Stimulated activated naive CD4-positive, alpha-beta T cell (primary cell): ENCODE measurements at regions not wholly inside any gene's neighbourhood (a gene's known extent, or its start where the extent isn't known, plus 50 kb on each side); places are given as distances from the start of the nearest gene placed in this dataset.
"Not testable (repeated sequence)": the region's sequence is repeated elsewhere in the genome, so short reads cannot be mapped to it uniquely, and the experiment has no call there.

ENCODE experiments used
- DNase-seq, 6 experiments: peaks; one replicate each; lab custom pipeline; 2025; lab: John Stamatoyannopoulos, UW

DNA sequence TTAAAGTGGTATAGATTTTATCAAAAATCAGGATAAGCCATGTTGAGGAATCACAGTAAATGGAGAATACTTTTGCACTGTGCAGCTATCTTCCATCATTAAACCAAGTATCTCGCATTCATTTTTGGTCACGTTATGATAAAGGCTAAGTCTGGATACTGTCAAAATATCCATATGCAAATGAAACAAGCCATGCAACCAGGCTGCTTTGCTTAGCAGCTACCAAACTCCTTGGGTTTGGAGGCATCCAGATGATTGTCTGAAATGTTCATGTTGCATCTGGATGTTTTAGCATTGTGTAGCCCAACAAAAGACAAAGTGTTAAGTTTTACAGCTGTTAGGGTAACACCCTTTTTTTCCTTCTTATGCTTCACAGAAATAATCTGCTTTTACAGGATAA lies 322.9 kb upstream of the MDFIC2 start:
- DNase-seq = no peak

DNA sequence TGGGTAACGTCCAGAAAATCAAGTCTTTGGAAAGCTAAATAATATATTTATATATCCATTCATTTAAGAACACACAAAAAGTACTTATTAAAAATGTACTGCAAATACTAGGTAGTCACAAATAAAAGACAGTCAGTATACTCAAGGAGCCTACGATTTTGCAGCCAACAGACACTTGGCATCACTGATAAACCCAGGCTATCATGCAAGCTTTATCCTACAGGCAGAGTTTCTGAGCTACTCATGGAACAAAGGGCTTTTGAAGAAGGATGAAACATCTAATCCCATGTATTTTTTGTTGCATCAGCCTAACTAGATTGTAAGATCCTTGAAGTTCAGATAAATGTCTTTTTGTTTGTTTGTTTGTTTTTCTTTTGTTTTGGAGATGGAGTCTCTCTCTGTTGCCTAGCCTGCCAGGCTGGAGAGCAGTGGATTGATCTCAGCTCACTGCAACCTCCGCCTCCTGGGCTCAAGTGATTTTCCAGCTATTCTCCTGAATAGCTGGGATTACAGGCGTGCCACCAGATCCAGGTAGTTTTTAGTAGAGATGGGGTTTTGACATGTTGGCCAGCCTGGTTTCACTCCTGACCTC lies 319.4 kb upstream of the MDFIC2 start:
- DNase-seq = no peak

DNA sequence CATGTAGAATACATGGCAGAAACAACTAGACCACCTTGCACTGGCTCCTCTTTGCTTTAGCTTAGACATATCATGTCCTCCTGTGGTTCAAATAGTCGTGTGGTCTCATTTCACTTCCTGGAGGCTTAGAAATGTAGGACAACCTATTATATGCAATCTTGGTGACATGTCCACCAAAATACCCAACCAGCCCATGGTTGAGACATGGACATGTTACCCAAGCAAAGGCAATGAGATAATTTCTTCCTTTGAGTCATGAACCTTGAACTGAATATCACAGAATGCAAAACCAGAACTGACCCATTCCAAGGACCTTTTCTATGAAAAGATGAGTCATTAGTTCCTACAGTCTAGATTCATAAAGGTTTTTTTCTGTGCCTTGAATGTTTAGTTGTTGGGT lies 309.0 kb upstream of the MDFIC2 start:
- DNase-seq = no peak

DNA sequence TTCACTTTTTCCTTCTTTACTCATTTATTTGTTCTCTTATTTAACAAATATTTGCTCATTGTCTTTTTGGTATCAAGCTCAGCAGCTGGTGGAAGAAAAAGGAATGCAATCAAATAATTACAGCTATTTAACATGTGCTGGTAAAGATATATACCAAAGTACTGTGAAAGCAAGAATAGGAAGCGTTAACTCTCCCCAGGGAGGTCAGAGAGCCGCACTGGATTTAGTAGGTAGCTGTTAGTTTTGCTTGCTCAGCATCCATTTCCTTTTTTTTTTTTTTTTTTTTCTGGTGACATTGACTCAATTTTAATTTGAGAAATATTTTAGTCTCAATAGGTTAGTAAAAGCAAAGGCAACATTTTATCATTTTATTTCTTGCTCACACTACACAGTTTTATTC lies 308.5 kb upstream of the MDFIC2 start:
- DNase-seq = no peak

DNA sequence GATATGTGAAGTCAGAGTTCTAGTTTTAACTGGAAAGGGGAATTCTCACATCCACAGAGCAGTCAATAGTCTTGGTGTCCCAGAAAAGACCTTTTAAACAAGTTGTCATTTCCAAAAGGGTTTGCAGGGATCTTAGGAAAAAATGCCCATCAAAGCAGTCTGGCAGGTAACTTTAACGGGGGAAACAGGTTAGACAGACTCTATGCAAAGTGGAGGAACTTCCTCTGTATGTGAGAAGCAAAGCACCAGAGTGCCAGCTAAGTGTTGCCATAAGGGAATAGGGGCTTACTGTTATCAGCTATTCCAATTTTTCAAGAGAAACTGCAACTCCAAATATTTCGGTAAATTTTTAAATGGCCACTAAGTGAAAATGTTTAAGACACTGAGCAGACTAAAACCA lies 307.9 kb upstream of the MDFIC2 start:
- DNase-seq = no peak

DNA sequence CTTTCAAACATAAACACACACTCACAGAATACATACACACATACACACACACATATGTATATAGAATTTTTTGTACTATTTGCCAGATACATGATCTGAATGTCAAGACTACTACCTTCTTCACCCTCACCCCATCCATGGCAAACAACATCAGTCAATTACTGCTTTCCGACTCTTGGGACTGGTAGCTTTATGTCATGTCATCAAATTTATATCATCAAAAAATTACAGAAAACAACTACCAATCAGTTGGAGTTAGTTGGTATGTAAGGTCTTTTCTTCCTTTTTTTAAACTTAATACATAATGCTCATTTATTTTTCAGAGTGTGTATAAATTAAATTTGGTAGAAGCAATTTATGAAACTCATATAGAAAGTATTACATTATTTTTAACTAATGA lies 305.7 kb upstream of the MDFIC2 start:
- no peak for DNase-seq

DNA sequence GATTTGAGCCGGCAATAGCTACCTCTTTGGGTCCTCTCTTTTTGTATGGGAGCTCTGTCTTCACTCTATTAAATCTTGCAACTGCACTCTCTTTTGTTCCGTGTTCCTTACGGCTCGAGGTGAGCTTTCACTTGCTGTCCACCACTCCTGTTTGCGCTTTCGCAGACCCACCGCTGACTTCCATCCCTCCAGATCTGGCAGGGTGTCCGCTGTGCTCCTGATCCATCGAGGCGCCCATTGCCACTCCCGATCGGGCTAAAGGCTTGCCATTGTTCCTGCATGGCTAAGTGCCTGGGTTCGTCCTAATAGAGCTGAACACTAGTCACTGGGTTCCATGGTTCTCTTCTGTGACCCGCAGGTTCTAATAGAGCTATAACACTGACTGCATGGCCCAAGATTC lies 304.9 kb upstream of the MDFIC2 start:
- DNase-seq = not testable (repeated sequence)

DNA sequence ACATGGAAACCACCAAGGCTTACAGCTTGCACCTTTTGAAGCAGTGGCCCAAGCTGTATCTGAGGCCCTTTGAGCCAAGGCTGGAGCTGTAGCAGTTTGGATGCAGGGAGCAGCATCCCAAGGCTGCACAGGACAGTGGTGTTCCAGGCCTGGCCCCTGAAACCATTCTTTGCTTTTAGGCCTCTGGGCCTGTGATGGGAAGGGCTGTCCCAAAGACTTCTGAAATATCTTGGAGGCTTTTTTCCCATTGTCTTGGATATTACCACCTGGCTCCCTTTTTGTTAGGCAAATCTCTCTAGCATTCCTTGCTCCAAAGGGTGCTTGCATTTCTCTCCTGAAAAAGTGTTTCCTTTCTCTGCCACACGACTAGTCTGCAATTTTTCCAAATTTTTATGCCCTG lies 302.8 kb upstream of the MDFIC2 start:
- DNase-seq = no peak

DNA sequence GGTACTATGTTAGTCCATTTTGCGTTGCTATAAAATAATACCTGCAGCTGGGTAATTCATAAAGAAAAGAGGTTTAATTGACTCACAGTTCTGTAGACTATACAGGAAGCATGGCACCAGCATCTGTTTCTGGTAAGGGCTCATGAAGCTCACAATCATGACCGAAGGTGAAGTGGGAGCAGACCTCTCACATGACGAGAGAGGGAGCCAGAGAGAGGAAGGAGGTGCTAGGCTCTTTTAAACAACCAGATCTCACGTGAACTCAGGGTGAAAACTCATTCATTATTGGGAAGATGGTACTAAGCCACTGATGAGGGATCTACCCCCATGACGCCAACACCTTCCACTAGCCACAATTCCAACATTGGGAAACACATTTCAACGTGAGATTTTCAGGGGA lies 301.7 kb upstream of the MDFIC2 start:
- no peak for DNase-seq

DNA sequence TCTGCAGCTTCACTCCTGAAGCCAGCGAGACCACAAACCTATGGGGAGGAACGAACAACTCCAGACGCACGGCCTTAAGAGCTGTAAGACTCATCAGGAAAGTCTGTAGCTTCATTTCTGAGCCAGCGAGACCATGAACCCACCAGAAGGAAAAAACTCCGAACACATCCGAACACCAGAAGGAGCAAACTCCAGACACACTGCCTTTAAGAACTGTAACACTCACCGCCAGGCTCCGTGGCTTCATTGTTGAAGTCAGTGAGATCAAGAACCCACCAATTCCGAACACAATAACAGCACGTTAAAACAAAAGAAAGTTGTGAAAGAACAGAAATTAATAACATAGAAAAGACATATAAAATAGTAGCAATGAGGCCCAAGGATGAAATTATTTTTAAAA lies 300.5 kb upstream of the MDFIC2 start:
- DNase-seq = no peak

DNA sequence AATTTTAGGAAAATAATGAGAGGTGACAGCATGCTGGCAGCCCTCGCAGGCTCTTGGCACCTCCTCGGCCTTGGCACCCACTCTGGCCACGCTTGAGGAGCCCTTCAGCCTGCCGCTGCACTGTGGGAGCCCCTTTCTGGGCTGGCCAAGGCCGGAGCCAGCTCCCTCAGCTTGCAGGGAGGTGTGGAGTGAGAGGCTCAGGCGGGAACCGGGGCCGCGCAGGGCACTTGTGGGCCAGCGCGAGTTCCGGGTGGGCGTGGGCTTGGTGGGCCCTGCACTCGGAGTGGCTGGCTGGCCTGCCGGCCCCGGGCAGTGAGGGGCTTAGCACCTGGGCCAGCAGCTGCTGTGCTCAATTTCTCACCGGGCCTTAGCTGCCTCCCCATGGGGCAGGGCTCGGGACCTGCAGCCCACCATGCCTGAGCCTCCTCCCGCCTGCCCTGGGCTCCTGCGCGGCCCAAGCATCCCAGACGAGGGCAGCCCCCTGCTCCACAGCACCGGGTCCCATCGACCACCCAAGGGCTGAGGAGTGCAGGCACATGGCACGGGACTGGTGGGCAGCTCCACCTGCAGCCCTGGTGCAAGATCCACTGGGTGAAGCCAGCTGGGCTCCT lies 299.3 kb upstream of the MDFIC2 start:
- DNase-seq = not testable (repeated sequence)

DNA sequence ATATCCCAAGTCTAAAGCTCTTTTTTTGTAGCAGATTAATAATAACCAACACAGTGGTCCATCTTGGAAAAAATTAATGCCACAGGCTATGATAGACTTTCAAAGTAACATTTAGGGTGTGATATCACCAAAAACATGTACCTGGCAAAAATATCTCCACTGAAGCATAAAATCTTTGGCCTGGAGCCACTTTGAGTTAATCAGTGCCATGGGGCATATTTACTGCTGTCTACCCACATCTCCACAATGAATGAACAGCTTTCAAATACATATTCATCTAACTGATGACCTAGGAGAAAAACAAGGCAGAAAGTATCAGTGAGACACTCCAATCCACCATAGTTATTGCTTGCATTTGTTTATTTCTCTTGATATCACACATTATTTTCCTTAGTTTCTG lies 296.0 kb upstream of the MDFIC2 start:
- no peak for DNase-seq

DNA sequence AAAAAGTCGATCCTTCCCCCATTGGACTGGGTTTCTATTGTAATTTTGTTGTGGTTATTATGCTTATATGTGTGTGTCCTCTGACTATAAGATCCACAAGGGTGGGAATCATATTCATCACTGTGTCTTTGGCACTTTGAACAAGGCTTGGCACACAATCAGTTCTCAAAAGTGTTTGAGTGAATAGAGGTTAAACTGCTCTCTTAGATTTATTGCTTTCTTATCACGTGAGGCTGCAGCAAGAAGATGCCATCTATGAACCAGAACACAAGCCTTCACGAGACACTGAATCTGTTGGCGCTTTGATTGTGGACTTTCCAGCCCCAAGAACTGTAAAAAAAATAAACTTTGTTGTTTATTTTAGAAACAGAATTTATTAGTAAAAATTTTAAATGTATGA lies 295.0 kb upstream of the MDFIC2 start:
- DNase-seq = no peak

DNA sequence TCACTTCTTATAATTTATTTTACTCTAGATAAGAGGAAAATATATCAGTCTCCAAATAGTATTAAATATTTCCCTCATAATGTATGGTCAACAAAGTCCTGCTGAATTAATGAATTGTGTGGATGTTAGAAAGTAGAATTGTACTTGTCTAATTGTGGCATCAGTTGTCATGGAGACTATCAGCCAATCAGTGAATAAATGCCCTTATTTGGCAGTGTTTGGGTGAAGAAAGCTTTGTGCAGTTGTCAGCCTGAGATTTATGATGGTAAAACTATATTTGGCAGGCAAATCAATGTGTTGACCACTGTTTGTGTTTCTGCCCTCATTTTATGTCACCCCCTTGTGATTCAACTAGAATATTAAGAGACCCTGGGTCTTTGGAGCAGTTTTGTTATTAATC lies 293.6 kb upstream of the MDFIC2 start:
- no peak for DNase-seq

DNA sequence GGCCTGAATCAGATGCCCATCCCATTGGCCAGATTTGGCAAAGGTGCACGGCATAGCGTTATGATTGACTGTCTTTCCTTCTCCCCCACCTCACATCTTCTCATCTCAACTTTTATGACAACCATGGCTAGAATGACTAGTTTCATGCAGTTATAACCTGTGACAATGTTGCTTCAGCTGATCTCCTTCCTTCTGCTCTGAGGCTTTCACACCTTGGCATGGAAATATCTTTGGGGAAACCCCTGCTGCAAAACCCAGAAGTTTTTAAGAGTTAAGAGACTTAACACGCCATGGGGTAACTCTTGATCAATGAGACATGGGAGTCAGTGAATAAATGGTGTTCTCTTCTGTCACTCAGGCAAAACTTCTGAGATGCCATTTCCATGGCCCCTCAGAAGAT lies 290.7 kb upstream of the MDFIC2 start:
- DNase-seq = peak in 1 of 6 experiments; percentile 0

DNA sequence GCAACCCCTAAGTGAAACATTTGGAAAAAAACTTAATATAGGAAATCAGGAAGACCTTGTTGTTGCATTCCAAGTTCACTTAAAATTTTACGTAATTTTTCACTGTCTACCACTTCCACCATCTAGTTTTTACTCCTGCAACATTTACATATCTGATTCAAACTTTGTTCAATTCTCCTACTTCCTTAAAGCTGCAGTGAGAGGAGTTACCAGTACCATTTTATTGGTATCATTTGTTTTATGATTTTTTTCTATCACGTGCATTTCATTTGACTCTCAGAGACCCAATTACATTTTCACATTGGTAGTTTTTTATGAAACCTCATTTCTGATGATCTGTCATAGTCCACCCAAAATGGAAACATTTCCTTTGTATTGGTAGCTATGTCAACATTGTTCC lies 284.9 kb upstream of the MDFIC2 start:
- DNase-seq = no peak

DNA sequence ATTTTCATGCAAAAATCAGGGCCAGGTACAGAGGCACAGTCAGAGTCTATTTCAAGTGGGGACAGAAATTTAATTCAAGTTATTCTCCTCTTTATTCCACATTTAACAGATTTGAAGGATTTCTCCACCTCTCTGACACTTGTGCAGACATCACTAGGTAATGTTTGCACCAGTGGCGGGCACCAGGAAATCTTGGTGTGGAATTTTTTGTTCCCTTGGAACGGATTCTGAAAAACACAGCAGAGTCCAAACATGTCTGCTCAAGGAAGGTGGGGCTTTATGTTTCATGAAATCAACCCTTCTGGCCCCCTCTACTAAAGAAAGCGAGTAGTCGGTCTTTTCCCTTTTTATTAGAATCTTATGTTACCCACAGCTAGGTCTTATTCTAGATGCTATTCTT lies 271.2 kb upstream of the MDFIC2 start:
- no peak for DNase-seq

DNA sequence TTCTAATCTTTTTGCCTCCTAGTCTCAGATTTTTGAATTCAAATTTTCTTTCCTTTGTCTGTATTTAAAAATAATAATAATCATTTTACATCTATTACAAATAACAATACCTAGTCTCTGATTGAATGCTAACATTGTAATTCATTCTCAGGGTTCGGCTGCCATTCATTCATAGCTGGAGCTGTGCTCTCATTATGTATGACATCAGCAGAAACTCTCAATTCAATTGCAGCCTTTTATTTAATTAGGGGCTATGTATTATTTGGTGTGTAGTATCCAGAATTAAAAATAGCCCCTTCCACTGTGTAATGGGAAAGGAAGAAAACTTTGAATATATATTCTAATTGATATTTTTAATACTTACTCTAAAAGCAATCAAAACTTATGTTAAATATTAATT lies 270.4 kb upstream of the MDFIC2 start:
- no peak for DNase-seq

DNA sequence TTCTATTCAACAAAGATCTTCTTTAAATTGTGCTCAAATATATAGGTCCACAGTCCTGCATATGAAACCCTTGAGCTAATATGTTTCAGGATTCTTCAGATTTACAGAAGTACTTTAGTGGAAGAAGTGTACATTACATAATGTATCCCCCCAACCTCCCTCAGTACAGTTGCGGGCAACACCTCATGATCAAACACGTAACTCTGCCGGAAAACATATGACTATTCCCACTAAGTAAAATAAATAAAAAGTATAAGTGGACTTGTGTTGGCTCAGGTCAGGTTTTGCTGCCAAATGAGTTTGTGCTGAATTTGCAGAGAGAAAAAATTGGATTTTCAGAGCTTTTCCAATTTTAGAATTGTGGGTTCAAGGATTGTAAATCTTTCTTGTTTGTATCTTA lies 267.6 kb upstream of the MDFIC2 start:
- DNase-seq = no peak

DNA sequence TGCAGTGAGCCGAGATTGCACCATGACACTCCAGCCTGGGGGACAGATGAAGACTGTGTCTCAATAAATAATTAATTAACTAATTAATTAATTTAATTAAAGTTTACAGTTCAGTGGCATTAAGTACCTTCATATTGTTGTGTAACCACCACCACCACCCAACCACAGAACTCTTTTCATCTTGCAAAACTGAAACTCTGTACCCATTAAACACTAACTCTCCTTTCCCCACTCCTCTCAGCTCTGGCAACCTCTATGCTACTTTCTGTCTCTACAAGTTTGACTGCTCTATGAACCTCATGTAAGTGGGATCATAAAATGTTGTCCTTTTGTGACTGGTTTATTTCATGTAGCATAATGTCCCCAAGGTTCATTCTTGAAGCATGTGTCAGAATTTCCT lies 259.3 kb upstream of the MDFIC2 start:
- no peak for DNase-seq

DNA sequence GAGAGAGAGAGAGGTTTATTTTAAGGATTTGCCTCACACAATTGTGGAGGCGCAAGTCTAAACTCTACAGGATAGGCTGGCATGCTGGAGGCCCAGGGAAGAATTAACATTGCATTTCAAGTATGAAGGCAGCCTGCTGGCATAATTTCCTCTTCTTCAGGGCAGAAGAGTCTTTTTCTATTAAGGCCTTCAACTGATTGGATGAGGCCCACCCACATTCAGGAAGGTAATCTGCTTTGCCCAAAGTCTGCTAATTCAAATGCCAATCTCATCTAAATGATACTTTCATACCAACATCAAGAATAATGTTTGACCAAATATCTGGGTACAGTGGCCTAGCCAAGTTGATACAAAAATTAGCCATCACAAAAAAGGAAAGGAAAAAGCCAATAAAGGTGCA lies 258.1 kb upstream of the MDFIC2 start:
- no peak for DNase-seq

DNA sequence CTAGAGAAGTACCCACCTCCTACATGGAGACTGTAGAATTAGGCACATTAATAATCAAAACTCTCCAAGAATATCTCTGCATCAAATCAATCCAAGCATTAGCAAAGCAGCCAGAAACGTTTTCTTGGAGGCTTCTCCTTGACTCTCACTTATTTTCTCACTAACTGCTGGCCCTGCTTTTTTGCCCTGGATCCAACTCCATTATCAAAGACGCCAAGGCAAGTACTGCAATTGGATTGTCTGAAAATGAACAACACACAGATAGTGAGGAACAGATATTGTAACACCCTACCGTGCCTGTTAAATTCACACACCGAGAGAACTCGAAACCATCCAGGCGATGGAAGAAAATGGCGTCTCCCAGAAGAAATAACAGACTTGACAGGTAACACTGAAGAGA lies 256.2 kb upstream of the MDFIC2 start:
- no peak for DNase-seq

DNA sequence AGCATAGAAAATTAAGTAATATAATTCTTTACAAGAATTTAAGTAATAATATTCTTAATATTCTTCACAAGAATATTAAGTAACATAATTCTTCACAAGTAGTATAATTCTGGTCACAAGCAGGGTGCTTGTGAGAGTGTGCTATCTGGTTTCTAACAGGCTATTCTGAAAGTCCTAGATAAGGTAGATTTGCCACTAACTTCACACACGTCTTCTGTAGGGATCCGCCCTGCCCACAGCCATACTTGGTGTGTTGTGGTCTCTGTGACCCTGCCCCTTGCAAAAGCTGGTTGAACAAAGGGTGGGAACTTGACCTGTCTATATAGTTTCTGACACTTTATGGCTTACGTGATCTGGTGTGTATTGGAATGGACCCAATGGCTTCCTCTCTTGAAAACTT lies 253.4 kb upstream of the MDFIC2 start:
- no peak for DNase-seq

DNA sequence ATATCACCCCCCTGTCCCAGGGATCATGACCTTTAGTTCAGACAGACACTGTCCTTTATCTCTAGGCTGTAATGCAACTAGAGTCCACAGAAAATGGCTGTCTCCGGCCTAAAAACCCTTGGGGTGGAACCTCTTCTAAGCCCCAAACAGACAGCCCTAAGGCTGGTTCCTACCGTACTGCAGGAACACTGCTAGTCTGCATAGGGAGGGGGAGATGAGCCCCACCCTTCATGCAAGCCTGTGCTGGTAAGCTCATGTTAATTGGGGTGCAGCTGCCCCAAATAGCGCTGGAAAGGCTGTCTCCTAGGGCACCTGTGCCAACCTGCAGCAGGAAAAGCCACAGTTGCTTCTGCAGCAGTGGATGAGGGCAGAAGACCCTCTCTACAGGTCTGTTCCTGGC lies 252.1 kb upstream of the MDFIC2 start:
- no peak for DNase-seq

DNA sequence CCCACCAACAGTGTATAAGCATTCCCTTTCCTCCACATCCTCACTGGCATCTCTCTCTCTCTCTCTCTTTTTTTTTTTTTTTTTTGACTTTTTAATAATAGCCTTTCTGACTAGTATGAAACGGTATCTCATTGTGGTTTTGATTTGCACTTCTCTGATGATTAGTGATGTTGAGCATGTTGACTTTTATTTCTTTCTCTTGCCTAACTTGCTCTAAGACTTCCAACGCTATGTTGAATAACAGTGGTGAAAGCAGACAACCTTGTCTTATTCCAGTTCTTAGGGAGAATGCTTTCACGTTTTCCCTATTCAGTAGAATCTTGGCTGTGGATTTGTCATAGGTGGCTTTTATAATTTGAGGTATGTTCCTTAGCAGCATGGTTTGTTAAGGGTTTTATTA lies 249.4 kb upstream of the MDFIC2 start:
- no peak for DNase-seq
